ENCODE measurements at regions not wholly inside any gene's neighbourhood (a gene's known extent, or its start where the extent isn't known, plus 50 kb on each side); places are given as distances from the start of the nearest gene placed in this dataset.

GRCh38 chr4:123640824-123641223, 244.2 kb downstream of the SPRY1 start:
- Histone ChIP-seq H3K36me3 (ENCODE audit: control insufficient read depth, insufficient read depth, low read length) (no peaks in the 10 kb centered on the region), H3K4me3 (ENCODE audit: low read length) (no peak overlapping the region), H3K4me1 (ENCODE audit: control insufficient read depth, insufficient read depth, low read length) (no peaks in the 10 kb centered on the region), H3K27ac (ENCODE audit: low read length) (no peak overlapping the region), H3K9me3 (ENCODE audit: control insufficient read depth, insufficient read depth, low read length) (no peaks in the 10 kb centered on the region), H3K27me3 (ENCODE audit: control insufficient read depth, insufficient read depth, low read length) (no peaks in the 10 kb centered on the region)
- intact Hi-C loops (cut with micrococcal nuclease) = no loop called here
- peaks cover 0 to 4% of the 10 kb centered on the region in 2 donors for H3K27me3 Mint-ChIP-seq (ENCODE audit: low read depth in 2 of 2)
- peaks cover 2 to 6% of the 10 kb centered on the region in 2 donors for H3K9me3 Mint-ChIP-seq
- no peaks in the 10 kb centered on the region for H3K4me1 Mint-ChIP-seq
- DNase-seq (no peak), ATAC-seq (no peak)
- H3K4me3 Mint-ChIP-seq = no peak overlapping the region
- WGBS (ENCODE audit: insufficient coverage) = 94% methylated on average over 2 of the region's 2 CpGs
- TF ChIP-seq CTCF (IDR thresholded peaks at IDR 0.05) = no peak
- no peaks in the 10 kb centered on the region for H3K36me3 Mint-ChIP-seq
- H3K27ac Mint-ChIP-seq = no peak overlapping the region

GRCh38 chr4:123643691-123644090, 247.1 kb downstream of the SPRY1 start:
- intact Hi-C loops (cut with micrococcal nuclease) = no loop called here
- H3K27ac Mint-ChIP-seq = no peak overlapping the region
- ATAC-seq = no peak

GRCh38 chr4:123649250-123649644, 252.7 kb downstream of the SPRY1 start:
- Mint-ChIP-seq H3K4me1 (no peaks in the 10 kb centered on the region), H3K4me3 (no peak overlapping the region), H3K36me3 (no peaks in the 10 kb centered on the region), H3K27ac (no peak overlapping the region), H3K27me3 (ENCODE audit: low read depth in 2 of 2) (no peaks in the 10 kb centered on the region), H3K9me3 (no peaks in the 10 kb centered on the region)
- H3K27me3 ChIP-seq (ENCODE audit: control insufficient read depth, insufficient read depth, low read length) = no peaks in the 10 kb centered on the region
- no peaks in the 10 kb centered on the region for H3K9me3 ChIP-seq (ENCODE audit: control insufficient read depth, insufficient read depth, low read length)
- no peaks in the 10 kb centered on the region for H3K36me3 ChIP-seq (ENCODE audit: control insufficient read depth, insufficient read depth, low read length)
- DNase-seq = no peak
- no peak for TF ChIP-seq CTCF (IDR thresholded peaks at IDR 0.05)
- intact Hi-C loops (cut with micrococcal nuclease) = no loop called here
- ATAC-seq = no peak
- H3K4me1 ChIP-seq (ENCODE audit: control insufficient read depth, insufficient read depth, low read length) = no peaks in the 10 kb centered on the region
- no peak overlapping the region for H3K4me3 ChIP-seq (ENCODE audit: low read length)
- H3K27ac ChIP-seq (ENCODE audit: low read length) = no peak overlapping the region
- 92% methylated on average over 2 of the region's 4 CpGs for WGBS (ENCODE audit: insufficient coverage)

More at GRCh38 chr4:123643691-123644090, 247.1 kb downstream of the SPRY1 start:
- H3K4me3 Mint-ChIP-seq = no peak overlapping the region
- Histone ChIP-seq H3K27me3 (ENCODE audit: control insufficient read depth, insufficient read depth, low read length) (no peaks in the 10 kb centered on the region), H3K36me3 (ENCODE audit: control insufficient read depth, insufficient read depth, low read length) (no peaks in the 10 kb centered on the region), H3K27ac (ENCODE audit: low read length) (no peak overlapping the region), H3K4me1 (ENCODE audit: control insufficient read depth, insufficient read depth, low read length) (no peaks in the 10 kb centered on the region), H3K4me3 (ENCODE audit: low read length) (no peak overlapping the region), H3K9me3 (ENCODE audit: control insufficient read depth, insufficient read depth, low read length) (no peaks in the 10 kb centered on the region)
- H3K27me3 Mint-ChIP-seq (ENCODE audit: low read depth in 2 of 2) = no peaks in the 10 kb centered on the region
- 100% methylated on average over 1 of the region's 1 CpG for WGBS (ENCODE audit: insufficient coverage)
- H3K4me1 Mint-ChIP-seq = no peaks in the 10 kb centered on the region
- no peak for DNase-seq
- H3K9me3 Mint-ChIP-seq = no peaks in the 10 kb centered on the region
- H3K36me3 Mint-ChIP-seq = no peaks in the 10 kb centered on the region
- TF ChIP-seq CTCF (IDR thresholded peaks at IDR 0.05) = no peak

- H3K4me1 ChIP-seq (ENCODE audit: control insufficient read depth, insufficient read depth, low read length) = no peaks in the 10 kb centered on the region
- DNase-seq = no peak
These were observed 253.2 kb downstream of the SPRY1 start for GRCh38 chr4:123649645-123650391.

More at GRCh38 chr4:123649645-123650391, 253.2 kb downstream of the SPRY1 start:
- Histone ChIP-seq H3K27ac (ENCODE audit: low read length) (no peak overlapping the region), H3K36me3 (ENCODE audit: control insufficient read depth, insufficient read depth, low read length) (no peaks in the 10 kb centered on the region), H3K4me3 (ENCODE audit: low read length) (no peak overlapping the region), H3K9me3 (ENCODE audit: control insufficient read depth, insufficient read depth, low read length) (no peaks in the 10 kb centered on the region), H3K27me3 (ENCODE audit: control insufficient read depth, insufficient read depth, low read length) (no peaks in the 10 kb centered on the region)
- Mint-ChIP-seq H3K4me1 (no peaks in the 10 kb centered on the region), H3K27ac (no peak overlapping the region), H3K9me3 (no peaks in the 10 kb centered on the region), H3K4me3 (no peak overlapping the region), H3K27me3 (ENCODE audit: low read depth in 2 of 2) (no peaks in the 10 kb centered on the region), H3K36me3 (no peaks in the 10 kb centered on the region)
- ATAC-seq = no peak
- no peak for TF ChIP-seq CTCF (IDR thresholded peaks at IDR 0.05)
- WGBS (ENCODE audit: insufficient coverage) = 87% methylated on average over 11 of the region's 11 CpGs
- intact Hi-C loops (cut with micrococcal nuclease) = no loop called here
